KBM-7 (cell line): ENCODE measurements at regions not wholly inside any gene's neighbourhood (a gene's known extent, or its start where the extent isn't known, plus 50 kb on each side); places are given as distances from the start of the nearest gene placed in this dataset.
"Not testable (repeated sequence)": the region's sequence is repeated elsewhere in the genome, so short reads cannot be mapped to it uniquely, and the experiment has no call there.

Experiments
- DNase-seq: peaks from one replicate; pipeline ENCODE4 v3.0.0-alpha.2; 2015
- in situ Hi-C: fragments of 300-500 bp; cut with MboI; formaldehyde crosslinking; loops from 2 replicates; pipeline ENCODE4 v1.14.3; 2020; ENCODE audit warnings: low sequenced_read_pairs, low pct_unique_long_range_greater_than_20kb, mixed read lengths

DNA sequence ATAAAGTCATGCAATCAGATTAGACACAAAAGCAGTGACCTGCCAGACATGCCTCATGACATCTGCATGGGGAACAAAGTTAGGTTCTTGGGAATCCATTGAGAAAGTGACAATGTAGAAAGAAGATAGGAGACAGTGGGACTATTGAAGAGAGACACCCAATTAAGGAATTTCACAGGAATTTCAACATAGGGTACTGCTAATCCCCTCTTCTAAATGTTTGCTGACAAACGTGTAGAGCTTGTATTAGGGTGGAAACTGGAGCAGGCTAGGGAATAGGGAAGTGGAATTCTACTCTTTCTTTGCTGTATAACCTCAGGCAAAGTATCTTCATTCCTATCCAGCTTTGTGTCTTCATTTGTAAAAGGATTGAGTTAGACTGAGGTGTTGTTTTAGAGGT, 409.4 kb upstream of the SASH1 start:
- in situ Hi-C loops, result no loop called here
- no peak for DNase-seq

GRCh38 chr6:147935656-147936055, 407.0 kb upstream of the SASH1 start:
- no peak for DNase-seq
- in situ Hi-C loops, result no loop called here

DNA sequence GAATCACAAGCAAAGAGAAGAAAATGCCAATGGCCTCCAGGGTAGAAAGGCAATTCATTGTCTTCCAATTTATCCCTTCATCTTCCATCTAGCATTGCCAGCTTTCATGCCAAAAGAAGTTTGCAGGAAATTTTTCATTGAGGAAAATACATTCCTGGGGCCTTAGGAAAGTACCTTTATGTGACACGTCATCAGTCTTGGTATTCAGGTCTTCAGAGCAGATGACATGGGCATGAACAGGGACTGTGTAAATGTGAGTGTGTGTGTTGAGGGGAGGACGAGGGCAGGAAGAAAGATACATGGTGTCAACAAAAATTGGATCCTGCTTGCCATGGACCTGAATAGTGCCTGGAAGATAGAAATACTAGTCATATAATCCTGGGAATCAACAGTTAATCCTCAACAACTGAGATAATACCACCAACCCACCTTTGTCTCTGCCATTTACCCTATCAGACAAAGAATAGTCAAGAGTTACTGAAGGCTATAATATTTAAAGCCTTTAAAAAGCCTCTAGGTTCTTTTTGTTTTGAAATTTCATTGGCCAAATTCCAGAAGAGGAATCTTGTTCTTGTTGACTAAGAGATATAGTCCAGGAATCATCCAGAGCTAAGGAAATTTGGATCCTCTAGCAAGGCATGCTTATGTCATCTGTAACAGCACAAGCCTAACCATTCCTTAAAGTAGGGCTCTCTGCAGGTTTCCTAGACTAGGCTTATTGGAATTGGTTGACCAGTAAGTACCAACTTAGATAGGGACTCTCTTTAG, 405.8 kb upstream of the SASH1 start:
- DNase-seq, result no peak

DNA sequence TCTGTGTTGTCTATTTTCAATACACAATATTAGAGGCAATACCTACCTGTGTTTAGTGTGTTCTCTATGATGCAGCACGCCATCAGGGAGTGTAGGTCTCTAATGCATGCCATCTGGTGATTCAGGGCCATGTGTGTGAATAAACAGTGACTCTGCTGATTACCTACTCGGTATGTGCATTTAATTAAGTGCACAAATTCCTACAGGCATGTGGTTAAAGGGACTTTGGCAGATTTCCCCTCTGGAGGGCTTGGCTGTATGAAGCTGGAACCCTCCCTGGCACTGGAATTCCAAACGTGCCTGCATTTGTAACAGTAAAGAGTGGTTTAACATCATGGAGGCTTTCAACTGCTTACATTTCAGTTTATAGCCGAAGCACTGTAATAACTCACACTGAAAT, 401.5 kb upstream of the SASH1 start:
- in situ Hi-C loops, result no loop called here
- no peak for DNase-seq

More for the DNA sequence above, 405.8 kb upstream of the SASH1 start:
- in situ Hi-C loops, result no loop called here

DNA sequence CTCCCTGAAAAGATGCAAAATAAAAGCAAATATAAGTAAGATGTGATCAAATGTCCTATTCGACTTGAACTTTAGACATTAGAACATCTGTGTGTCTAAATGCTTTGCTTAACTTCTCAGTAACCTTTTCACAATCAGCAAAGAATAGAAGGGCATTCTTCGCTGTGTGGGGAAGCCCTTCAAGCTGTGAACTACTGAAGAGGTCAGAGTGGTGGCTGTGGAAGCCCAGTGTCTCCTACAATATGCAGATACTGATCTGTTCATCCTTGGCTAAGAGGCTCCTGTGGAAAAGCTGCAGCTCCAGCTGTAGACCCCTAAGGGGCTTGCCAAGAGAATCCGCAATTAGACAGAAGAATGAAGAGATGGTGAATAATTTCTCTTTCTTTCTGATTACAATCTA, 400.3 kb upstream of the SASH1 start:
- no peak for DNase-seq
- in situ Hi-C loops, result no loop called here

DNA sequence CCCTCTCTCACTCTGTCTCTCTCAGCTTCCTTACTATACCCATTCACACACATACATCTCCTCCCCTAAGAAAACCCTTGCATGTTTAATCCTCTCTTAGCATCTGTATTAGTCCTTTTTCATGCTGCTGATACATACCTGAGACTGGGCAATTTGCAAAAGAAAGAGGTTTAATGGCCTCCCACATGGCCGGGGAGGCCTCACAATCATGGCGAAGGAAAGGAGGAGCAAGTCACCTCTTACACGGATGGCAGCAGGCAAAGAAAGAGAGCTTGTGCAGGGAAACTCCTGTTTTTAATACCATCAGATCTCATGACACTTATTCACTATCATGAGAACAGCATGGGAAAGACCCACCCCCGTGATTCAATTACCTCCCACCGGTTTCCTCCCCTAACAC, 398.5 kb upstream of the SASH1 start:
- in situ Hi-C loops, result no loop called here
- DNase-seq, result no peak

DNA sequence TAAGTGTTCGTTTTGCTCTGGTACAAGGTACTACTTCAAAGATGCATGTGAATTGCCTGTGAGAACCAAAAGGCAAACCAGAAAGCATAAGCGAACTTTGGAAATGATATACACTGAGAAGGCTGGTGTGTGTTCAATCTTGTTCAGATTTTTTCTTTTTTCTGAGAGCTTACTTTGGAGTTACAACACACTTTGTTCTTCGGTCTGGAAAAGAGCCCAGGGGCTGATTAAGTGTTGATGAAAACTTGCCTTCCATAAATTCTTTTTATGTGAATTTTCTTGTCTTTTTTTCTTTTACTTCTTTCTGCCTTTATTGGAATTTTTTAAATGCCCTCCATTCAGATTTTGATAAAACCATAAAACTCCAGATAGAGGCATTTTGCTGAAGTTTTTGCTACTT, 395.1 kb upstream of the SASH1 start:
- in situ Hi-C loops, result no loop called here
- no peak for DNase-seq

DNA sequence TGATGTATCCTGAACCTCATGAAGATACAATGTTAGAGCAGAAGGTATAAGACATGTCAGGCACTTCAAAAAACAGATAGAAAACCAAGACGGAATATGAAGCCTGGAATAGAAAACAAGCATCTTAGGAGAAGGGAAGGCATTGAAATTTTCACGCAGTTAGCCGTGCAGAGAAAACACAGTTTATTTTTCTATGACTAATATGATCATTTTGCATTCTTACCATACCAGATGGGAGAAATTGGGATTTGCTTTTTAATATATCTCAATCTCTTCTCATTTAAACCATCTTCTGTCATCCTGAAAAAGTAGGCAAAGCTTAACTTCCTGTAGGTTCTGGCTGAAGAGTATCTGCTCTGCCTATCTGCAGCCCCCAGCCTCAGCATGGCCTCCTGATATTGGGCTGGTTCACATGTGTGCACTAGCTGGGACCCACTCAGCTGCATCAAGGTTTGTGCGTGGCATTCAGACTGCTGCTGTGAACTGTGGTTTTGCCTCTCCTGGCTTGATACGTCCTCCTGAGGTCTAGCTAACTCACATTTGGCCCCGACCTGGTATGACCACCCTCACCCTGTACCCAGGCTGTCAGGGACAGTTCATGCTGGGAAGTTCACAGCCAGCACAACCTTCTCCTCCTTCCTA, 392.5 kb upstream of the SASH1 start:
- in situ Hi-C loops, result no loop called here
- no peak for DNase-seq

- DNase-seq, result no peak
- in situ Hi-C loops, result no loop called here
Measured at GRCh38 chr6:147950623-147950987, 392.0 kb upstream of the SASH1 start.

- in situ Hi-C loops, result no loop called here
- no peak for DNase-seq
Measured at GRCh38 chr6:147951726-147952125, 390.9 kb upstream of the SASH1 start.

DNA sequence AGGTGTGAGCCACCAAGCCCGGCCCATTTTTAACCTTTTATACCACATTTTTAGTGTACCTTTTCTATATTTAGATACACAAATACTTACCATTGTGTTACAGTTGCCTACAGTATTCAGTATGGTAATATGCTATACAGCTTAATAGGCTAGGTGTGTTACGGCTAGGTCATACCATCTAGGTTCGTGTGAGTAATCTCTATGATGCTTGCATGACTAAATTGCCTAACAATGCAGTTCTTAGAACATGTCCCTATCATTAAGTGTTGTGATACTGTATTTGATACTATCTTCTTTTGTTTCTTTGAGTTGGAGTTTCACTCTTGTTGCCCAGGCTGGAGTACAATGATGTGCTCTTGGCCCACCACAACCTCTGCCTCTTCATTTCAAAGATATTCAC, 387.7 kb upstream of the SASH1 start:
- in situ Hi-C loops, result no loop called here
- no peak for DNase-seq

DNA sequence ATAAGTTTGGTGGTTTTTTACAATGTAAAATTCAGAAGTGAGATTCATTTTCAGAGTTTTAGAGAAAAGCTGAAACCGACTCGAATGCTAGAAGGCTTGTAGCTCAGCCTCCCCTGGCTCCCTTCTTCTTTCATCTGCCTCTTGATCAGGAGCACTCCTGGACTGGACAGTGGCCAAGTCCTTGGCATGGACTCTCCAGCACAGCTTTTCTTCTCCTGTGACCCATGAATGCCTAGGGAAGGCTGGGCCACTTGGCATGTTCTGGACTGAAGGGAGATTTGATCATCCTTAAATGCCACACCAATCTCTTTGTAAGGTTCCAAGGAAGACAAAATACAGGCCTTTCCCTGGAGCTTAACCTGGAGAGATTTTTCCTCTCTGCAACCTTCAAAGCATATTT, 384.0 kb upstream of the SASH1 start:
- no peak for DNase-seq
- in situ Hi-C loops, result no loop called here

DNA sequence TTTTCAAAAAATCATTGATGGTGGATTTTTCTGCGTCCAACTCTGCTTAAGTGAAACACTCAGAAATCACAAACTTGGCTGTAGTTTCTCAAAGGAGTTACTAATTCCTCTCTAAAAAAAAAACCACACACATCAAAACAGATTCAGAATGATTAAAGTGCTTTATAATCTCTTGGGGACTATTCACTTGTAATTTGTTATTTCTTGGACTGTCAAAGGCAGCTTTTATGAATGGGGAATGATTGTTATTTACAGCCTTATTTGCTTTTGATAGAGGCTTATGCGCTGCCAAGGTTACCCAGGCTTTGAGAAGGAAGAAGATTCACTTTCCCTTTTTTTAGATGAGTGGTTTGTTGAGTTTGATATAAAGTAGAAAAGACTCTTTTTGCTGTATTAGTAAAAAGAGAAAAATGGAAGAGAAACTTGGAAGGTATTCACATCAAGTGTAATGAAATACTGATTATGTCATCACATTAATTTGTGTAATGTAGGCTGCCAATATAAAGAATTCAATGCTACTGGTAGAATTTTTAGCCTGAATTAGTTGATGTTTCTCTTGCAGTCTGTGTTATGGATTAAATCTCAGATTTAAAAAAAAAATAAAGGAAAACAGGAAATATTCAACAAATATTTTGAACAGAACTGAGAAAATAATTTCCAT, 381.0 kb upstream of the SASH1 start:
- in situ Hi-C loops, result no loop called here

DNA sequence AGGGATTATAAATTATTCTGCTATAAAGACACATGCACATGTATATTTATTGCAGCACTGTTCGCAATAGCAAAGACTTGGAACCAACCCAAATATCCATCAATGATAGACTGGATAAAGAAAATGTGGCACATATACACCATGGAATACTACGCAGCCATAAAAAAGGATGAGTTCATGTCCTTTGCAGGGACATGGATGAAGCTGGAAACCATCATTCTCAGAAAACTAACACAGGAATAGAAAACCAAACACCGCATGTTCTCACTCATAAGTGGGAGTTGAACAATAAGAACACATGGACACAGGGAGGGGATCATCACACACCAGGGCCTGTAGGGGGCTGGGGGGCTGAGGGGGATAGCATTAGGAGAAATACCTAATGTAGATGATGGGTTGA, 377.2 kb upstream of the SASH1 start:
- DNase-seq, in situ Hi-C loops: not testable (repeated sequence)

More for the DNA sequence above, 381.0 kb upstream of the SASH1 start:
- no peak for DNase-seq

GRCh38 chr6:147970970-147971369, 371.7 kb upstream of the SASH1 start:
- in situ Hi-C loops, result no loop called here
- no peak for DNase-seq

DNA sequence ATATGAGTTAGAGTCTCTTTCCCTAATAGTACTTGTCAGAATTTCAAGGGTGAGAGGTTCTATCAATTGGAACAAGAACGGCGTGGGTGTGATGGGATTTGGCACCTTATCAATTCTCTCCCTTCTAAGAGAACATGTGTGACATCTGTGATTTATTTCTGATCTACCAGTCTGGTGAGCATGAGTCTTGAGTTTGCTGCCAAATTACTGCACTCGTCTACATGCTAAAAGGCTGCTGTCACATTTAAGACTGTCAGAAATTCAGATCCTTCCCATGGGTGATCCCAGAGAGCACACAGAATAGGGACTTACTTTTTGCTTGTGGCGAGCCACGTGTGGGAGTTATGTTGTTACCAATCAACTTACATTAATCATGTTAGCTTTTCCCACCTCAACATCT, 370.2 kb upstream of the SASH1 start:
- no peak for DNase-seq
- in situ Hi-C loops, result no loop called here

DNA sequence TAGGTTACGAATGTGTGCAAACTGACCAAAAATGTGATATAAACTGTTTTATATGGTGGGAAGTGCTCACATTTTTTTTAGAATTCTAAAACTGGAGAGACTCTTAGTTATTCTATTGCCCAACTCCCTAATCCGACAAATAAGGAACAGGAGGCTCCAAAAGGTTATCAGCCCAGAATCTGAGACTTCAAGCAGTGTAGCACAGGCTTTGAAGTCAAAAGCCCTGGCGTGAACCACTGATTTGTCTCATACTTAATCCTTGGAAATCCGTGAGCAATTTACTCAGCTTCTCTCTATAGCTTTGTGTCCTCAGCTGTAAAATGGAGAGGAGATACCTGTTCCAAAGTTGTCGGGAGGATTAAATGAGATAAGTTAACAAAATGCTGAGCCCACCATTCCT, 368.8 kb upstream of the SASH1 start:
- no peak for DNase-seq
- in situ Hi-C loops, result no loop called here

DNA sequence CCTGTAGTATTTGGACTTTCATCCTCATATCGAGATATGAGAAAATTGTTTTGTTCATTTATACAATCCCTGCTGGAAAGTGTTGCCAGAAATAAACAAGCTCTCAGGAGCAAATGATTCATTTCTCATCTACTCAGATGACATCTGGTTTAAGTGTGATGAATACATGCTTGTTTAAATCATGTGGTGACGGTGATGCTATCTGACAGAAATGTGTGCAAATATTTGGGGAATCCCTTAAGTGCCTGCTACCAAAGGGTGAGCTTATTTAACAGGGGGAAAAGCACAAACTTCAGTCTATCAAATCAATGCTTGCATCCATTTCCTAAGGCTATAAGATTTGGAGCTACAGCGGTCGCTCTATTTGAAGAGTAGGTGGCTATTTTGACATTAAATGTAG, 368.3 kb upstream of the SASH1 start:
- in situ Hi-C loops, result no loop called here
- no peak for DNase-seq

GRCh38 chr6:147977851-147978465, 364.7 kb upstream of the SASH1 start:
- in situ Hi-C loops, result no loop called here
- DNase-seq, result no peak

GRCh38 chr6:147979966-147980365, 362.7 kb upstream of the SASH1 start:
- DNase-seq, result no peak
- in situ Hi-C loops, result no loop called here
